Esophagus squamous epithelium (tissue), 4 donors: ENCODE measurements at regions not wholly inside any gene's neighbourhood (a gene's known extent, or its start where the extent isn't known, plus 50 kb on each side); places are given as distances from the start of the nearest gene placed in this dataset.

Source experiments
- CTCF ChIP-seq, 6 experiments: fragments of 450-650 bp in 4 of 6; fragments of 200-600 bp in 2 of 6; sonication (generic) in 2 of 6; IDR thresholded peaks; one replicate each; pipeline ENCODE4 v1.5.1; 2016 to 2019; ENCODE audit warnings: antibody characterized with exemption in 6 of 6, mild to moderate bottlenecking in 4 of 6, moderate library complexity in 4 of 6
- POLR2A ChIP-seq, 4 donors: fragments of 450-650 bp; IDR thresholded peaks; one replicate each; pipeline ENCODE4 v1.6.1; 2017; ENCODE audit warnings: antibody characterized with exemption in 4 of 4, mild to moderate bottlenecking in 4 of 4, moderate library complexity in 3 of 4

DNA sequence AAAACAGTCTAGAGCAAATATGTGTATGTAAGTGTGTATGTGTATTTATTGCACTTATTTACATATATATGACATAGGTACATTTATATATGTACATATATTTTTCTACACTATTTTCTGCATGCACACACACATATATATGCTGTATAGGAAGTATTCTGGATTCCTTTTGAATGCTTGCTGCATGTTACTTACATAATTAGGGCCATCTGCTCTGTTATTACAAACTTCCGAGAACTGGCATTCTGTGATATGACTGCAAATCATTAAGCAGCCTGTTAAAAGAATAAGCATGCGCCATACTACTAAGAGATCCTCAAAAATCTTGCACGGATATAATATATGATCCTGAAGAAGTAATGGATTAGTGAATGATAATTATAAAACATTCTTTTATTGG is 1157.6 kb upstream of the TENM3 start:
- TF ChIP-seq CTCF (IDR thresholded peaks at IDR 0.05) (no peak), POLR2A (IDR thresholded peaks at IDR 0.05) (no peak)
